ENCODE measurements at regions not wholly inside any gene's neighbourhood (a gene's known extent, or its start where the extent isn't known, plus 50 kb on each side); places are given as distances from the start of the nearest gene placed in this dataset.

DNA sequence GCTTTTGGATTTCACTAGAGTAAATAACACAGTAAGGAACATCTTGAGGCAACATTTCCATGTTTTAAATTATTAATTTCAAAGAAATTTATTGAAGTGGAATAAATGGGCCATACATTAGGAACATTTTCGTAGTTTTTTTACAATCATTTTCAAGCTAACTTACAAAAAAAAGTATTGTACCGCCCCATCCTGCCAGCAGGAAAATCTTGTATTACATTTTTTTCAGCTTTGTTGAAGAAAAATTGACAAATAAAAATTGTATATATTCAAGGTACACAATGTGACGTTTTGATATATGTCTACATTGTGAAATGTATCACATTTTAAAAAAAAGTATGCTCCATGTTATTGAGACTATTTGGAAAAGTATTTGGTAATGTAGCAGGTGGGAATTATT lies 1001.9 kb upstream of the NR2F2 start:
- TF ChIP-seq ZNF441 (CRISPR knock-in tag; IDR thresholded peaks at IDR 0.05; ENCODE audit: borderline replicate concordance) (no peak), MAFG (CRISPR knock-in tag; IDR thresholded peaks at IDR 0.05) (no peak), FOXM1 (CRISPR knock-in tag; IDR thresholded peaks at IDR 0.05) (no peak), SMARCE1 (IDR thresholded peaks at IDR 0.05; ENCODE audit: borderline replicate concordance) (no peak)
- TF ChIP-seq, protein P1, sequence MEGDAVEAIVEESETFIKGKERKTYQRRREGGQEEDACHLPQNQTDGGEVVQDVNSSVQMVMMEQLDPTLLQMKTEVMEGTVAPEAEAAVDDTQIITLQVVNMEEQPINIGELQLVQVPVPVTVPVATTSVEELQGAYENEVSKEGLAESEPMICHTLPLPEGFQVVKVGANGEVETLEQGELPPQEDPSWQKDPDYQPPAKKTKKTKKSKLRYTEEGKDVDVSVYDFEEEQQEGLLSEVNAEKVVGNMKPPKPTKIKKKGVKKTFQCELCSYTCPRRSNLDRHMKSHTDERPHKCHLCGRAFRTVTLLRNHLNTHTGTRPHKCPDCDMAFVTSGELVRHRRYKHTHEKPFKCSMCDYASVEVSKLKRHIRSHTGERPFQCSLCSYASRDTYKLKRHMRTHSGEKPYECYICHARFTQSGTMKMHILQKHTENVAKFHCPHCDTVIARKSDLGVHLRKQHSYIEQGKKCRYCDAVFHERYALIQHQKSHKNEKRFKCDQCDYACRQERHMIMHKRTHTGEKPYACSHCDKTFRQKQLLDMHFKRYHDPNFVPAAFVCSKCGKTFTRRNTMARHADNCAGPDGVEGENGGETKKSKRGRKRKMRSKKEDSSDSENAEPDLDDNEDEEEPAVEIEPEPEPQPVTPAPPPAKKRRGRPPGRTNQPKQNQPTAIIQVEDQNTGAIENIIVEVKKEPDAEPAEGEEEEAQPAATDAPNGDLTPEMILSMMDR (CRISPR knock-in tag; IDR thresholded peaks at IDR 0.05): no peak
